Muscle layer of duodenum (tissue), 2 donors: ENCODE measurements at regions not wholly inside any gene's neighbourhood (a gene's known extent, or its start where the extent isn't known, plus 50 kb on each side); places are given as distances from the start of the nearest gene placed in this dataset.

Experiments used
- H3K27ac ChIP-seq: one replicate; pipeline ENCODE4 v1.7.0; 2013; ENCODE audit warnings: mild to moderate bottlenecking, low read length
- H3K27me3 ChIP-seq: one replicate; pipeline ENCODE4 v1.7.0; 2013; ENCODE audit warnings: low read depth, mild to moderate bottlenecking, control low read depth, low read length
- H3K36me3 ChIP-seq, 2 donors: one replicate each; pipeline ENCODE4 v1.7.0; 2013; ENCODE audit warnings: low read length in 2 of 2, control low read depth in 1 of 2, mild to moderate bottlenecking in 1 of 2; ENCODE audit not compliant: insufficient read depth in 2 of 2, control insufficient read depth in 1 of 2
- H3K4me1 ChIP-seq, 2 donors: one replicate each; pipeline ENCODE4 v1.7.0; 2013; ENCODE audit warnings: low read length in 2 of 2, mild to moderate bottlenecking in 2 of 2, control low read depth in 1 of 2, moderate library complexity in 1 of 2; ENCODE audit not compliant: insufficient read depth in 2 of 2, control insufficient read depth in 1 of 2
- H3K4me3 ChIP-seq, 2 donors: one replicate each; pipeline ENCODE4 v1.7.0; 2013; ENCODE audit warnings: low read length in 2 of 2, low read depth in 1 of 2, mild to moderate bottlenecking in 1 of 2
- H3K9me3 ChIP-seq, 2 donors: one replicate each; pipeline ENCODE4 v1.7.0; 2013; ENCODE audit warnings: low read length in 2 of 2, control low read depth in 1 of 2, mild to moderate bottlenecking in 1 of 2; ENCODE audit not compliant: control insufficient read depth in 1 of 2
- donor health status: healthy.

GRCh38 chr11:23973244-23973643 is 523.6 kb upstream of the LUZP2 start:
- Histone ChIP-seq H3K9me3 (no peaks in the 10 kb centered on the region), H3K4me1 (no peaks in the 10 kb centered on the region), H3K36me3 (no peaks in the 10 kb centered on the region), H3K27me3 (no peaks in the 10 kb centered on the region), H3K27ac (no peak overlapping the region), H3K4me3 (no peak overlapping the region)

DNA sequence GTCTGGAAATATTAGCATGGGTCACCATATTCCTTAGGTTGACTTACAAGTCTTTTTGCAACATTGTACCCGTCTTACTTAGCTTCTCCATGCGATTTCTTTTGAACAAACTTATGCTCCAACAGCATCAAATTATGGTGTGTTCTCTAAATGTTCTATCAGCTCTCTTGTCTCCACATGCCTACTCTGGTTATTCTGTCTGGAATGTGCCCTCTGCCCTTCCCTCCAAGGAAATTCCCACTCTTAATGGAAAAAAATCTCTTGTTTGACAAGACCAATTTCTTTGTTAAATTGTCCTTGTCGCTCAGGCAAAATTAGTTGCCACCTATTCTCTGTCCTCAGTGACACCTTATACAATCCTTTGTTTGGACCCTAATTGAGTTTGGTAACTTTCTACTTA is 522.8 kb upstream of the LUZP2 start:
- Histone ChIP-seq H3K4me3 (no peak overlapping the region), H3K9me3 (no peaks in the 10 kb centered on the region), H3K27ac (no peak overlapping the region), H3K36me3 (no peaks in the 10 kb centered on the region), H3K27me3 (no peaks in the 10 kb centered on the region), H3K4me1 (no peaks in the 10 kb centered on the region)

DNA sequence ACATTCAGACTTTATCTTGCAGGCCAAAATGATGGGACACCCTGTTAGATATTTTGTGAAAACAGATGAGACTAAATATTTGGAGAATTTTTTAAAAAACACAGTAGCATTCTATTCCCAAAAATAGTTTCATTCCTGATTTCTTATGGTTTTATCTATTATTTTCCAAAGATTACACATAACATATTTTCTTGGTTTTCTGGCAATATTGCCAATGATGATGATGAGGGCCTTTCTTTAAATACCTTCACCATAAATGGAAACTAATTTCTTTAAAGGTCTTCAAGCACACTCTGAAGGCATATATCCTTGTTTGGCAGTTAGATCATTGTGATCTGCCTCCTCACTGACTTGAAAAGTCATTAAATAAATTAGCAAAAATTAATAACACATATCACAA is 522.3 kb upstream of the LUZP2 start:
- Histone ChIP-seq H3K36me3 (no peaks in the 10 kb centered on the region), H3K4me3 (no peak overlapping the region), H3K9me3 (no peaks in the 10 kb centered on the region), H3K27me3 (no peaks in the 10 kb centered on the region), H3K27ac (no peak overlapping the region), H3K4me1 (no peaks in the 10 kb centered on the region)

DNA sequence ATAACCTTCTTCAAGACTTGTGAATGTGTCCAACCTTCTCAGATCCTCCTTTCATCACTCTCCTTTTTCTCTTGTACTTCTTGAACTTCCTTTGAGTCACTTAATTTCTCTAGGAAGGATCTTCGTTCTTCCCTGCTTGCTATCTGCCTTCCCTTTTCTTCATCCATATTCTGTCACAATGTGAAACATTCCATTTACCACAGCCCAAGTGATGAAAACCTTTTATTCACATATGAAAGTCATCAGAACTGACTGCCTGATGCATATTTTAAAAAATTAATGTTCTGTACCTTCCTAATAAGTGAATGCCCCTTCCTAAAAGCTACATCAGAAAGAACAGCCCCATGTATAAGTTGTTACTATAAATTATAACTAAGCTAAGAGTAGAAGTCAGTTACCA is 520.4 kb upstream of the LUZP2 start:
- Histone ChIP-seq H3K27ac (no peak overlapping the region), H3K36me3 (no peaks in the 10 kb centered on the region), H3K9me3 (no peaks in the 10 kb centered on the region), H3K27me3 (no peaks in the 10 kb centered on the region), H3K4me1 (no peaks in the 10 kb centered on the region), H3K4me3 (no peak overlapping the region)

GRCh38 chr11:23976841-23977271 is 520.0 kb upstream of the LUZP2 start:
- no peaks in the 10 kb centered on the region for H3K4me1 ChIP-seq
- H3K36me3 ChIP-seq = no peaks in the 10 kb centered on the region
- no peaks in the 10 kb centered on the region for H3K27me3 ChIP-seq
- no peaks in the 10 kb centered on the region for H3K9me3 ChIP-seq
- no peak overlapping the region for H3K4me3 ChIP-seq
- H3K27ac ChIP-seq = no peak overlapping the region

GRCh38 chr11:23988381-23989006 is 508.4 kb upstream of the LUZP2 start:
- Histone ChIP-seq H3K9me3 (peaks cover 0 to 2% of the 10 kb centered on the region in 2 donors), H3K4me3 (no peak overlapping the region), H3K36me3 (no peaks in the 10 kb centered on the region), H3K4me1 (no peaks in the 10 kb centered on the region), H3K27ac (no peak overlapping the region), H3K27me3 (no peaks in the 10 kb centered on the region)

DNA sequence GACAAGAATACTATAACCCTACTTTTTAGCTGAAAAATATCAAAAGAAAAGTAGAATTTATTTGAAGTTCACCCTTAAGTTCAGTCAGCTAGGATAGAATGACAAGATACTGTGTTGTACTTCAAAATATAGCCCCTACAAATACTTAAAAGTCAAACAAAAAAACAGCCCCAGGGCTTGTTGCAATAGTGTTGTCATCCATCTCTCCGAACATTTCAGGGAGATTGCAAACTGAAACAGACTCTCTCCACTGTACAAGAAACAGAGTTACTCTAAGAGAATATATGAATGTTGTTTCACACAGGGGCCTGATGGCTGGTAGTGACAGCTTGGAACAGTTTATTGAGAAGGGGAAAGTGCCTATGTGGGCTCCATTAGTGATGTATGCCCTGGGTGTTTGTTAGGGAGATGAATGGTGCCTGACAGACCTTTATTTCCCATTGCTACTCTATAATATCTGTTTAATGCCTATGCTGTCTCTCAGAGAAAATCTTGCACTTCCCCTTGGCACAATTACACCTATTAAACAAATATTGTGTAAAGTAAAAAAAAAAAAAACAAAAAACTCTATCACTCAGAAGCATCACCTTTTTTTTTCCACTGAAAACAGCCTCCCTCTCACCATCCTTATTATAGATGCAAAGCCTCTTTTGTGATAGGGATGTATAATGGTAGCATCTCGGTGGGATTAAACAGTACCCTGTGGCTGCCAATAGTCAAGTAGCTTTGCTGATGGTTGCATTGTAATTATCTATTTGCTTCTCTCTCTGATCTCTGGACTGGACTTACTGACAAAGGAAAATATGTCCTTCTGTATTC is 506.3 kb upstream of the LUZP2 start:
- Histone ChIP-seq H3K9me3 (peaks cover 0 to 2% of the 10 kb centered on the region in 2 donors), H3K4me3 (no peak overlapping the region), H3K36me3 (no peaks in the 10 kb centered on the region), H3K4me1 (no peaks in the 10 kb centered on the region), H3K27me3 (no peaks in the 10 kb centered on the region), H3K27ac (no peak overlapping the region)

DNA sequence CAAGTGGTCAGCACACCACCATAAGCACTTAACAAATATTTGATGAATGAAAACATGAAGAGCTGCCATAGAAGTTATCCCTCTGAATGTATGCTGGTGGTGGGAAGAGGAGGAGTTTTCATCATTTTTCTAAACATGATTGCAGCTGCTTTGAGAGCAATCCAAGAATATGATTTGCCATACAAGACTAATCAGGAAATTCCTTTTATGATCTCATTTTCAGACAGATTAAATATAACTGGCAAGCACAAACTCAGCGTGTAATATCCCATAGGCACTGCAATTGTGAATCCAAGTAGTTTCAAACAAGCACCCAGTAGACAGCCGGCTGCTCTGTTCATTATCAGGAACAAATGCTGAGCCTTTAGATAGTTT is 505.7 kb upstream of the LUZP2 start:
- no peaks in the 10 kb centered on the region for H3K27me3 ChIP-seq
- H3K27ac ChIP-seq = no peak overlapping the region
- H3K4me1 ChIP-seq = no peaks in the 10 kb centered on the region
- H3K36me3 ChIP-seq = no peaks in the 10 kb centered on the region
- H3K9me3 ChIP-seq = no peaks in the 10 kb centered on the region
- no peak overlapping the region for H3K4me3 ChIP-seq

GRCh38 chr11:23995891-23996290 is 501.0 kb upstream of the LUZP2 start:
- Histone ChIP-seq H3K9me3 (no peaks in the 10 kb centered on the region), H3K27ac (no peak overlapping the region), H3K36me3 (no peaks in the 10 kb centered on the region), H3K4me3 (no peak overlapping the region), H3K4me1 (no peaks in the 10 kb centered on the region), H3K27me3 (no peaks in the 10 kb centered on the region)

DNA sequence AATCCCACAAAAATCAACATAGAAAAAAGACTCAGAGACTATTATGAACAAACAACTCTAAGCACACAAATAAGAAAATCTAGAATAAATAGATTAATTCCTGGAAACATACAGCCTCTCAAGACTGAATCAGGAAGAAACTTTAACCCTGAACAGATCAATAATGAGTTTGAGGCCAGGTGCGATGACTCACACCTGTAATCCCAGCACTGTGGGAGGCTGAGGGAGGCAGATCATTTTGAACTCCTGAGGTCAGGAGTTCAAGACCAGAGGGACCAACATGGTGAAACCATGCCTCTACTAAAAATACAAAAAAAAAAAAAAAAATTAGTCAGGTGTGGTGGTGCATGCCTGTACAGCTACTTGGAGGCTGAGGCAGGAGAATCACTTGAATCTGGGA is 499.5 kb upstream of the LUZP2 start:
- Histone ChIP-seq H3K4me1 (no peaks in the 10 kb centered on the region), H3K27me3 (no peaks in the 10 kb centered on the region), H3K4me3 (no peak overlapping the region), H3K27ac (no peak overlapping the region), H3K36me3 (no peaks in the 10 kb centered on the region), H3K9me3 (no peaks in the 10 kb centered on the region)

GRCh38 chr11:24005202-24005876 is 491.5 kb upstream of the LUZP2 start:
- no peak overlapping the region for H3K4me3 ChIP-seq
- no peaks in the 10 kb centered on the region for H3K4me1 ChIP-seq
- no peak overlapping the region for H3K27ac ChIP-seq
- no peaks in the 10 kb centered on the region for H3K9me3 ChIP-seq
- no peaks in the 10 kb centered on the region for H3K27me3 ChIP-seq
- no peaks in the 10 kb centered on the region for H3K36me3 ChIP-seq
